Coronary artery (tissue), 2 donors: ENCODE measurements at regions not wholly inside any gene's neighbourhood (a gene's known extent, or its start where the extent isn't known, plus 50 kb on each side); places are given as distances from the start of the nearest gene placed in this dataset.

ENCODE experiments used
- DNase-seq: peaks from one replicate; pipeline ENCODE4 v3.0.0-alpha.2; 2017; ENCODE audit warnings: low spot score
- H3K27ac ChIP-seq, 2 donors: fragments of 200-600 bp; sonication (generic); one replicate each; pipeline ENCODE4 v1.5.1; 2016 to 2019
- H3K4me3 ChIP-seq: fragments of 200-600 bp; sonication (generic); 2 replicates; pipeline ENCODE4 v1.5.1; 2016; ENCODE audit warnings: mild to moderate bottlenecking, moderate library complexity
- CTCF ChIP-seq: fragments of 200-600 bp; sonication (generic); IDR thresholded peaks from one replicate; pipeline ENCODE4 v1.5.1; 2019; ENCODE audit warnings: antibody characterized with exemption

DNA sequence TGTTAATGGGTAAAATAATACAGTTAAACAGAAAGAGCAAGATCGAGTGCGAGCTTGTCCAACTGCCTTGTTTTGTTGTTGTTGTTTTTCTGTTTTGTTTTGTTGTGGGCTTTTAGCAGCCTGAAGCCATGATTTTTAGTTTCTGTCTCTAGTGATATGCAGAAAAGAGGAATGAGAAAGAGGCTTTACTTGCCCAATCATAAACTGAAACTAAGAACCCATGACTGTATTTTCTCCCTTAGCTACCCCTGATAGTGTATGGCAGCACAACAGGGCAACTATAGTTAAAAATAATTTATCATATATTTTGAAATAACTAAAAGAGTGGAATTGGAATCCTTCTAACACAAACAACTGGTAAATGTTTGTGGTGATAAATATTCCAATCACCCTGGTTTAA, 493.9 kb downstream of the GLRX3 start:
- no peak for DNase-seq
- TF ChIP-seq CTCF: no peak

DNA sequence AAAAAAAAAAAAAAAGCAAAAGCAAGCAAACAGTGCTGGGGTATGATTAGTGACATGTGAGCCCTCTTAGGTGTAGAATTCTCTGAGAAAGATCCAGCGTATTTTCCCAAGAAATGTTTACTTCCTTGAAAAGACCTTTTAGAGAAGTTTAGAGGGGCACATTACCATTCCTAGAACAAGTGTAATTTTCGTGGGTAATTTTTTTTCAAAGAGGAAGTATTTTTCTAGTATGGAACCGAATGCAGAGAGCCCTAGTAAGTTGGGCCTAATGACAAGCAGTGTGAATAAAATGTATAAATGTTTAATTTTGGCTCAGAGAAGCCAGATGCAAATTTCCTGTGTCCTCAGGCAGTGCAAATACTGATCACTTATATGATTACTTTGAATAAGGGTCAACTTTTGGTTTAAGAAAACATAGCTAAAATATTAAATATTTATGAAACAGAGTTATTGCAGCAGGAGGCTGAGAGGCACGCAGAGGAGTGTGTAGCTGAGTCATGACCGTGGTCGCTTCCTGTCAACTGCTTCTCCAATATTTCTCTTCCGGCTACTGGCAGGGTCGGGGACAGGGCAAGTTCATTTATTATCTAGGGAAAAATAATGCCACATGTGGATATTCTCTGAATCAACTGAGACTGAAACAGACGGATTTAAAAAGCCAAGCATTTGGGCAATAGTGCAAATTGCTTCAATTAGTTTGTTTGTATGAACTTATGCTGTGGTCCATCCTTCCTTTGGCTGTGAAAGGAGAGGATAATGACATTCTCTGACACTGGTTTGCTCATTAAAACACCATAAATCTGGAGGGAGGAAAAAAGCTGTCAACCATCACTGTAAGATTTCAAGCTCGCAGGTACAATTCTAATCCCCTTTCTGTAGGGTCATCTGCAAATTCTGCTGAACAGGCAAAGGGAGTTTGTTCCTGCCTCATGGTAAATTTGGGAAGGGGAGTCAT, 495.2 kb downstream of the GLRX3 start:
- no peak for DNase-seq
- TF ChIP-seq CTCF: no peak
- H3K27ac ChIP-seq: no peak overlapping the region
- no peak overlapping the region for H3K4me3 ChIP-seq

More for the DNA sequence above, 493.9 kb downstream of the GLRX3 start:
- Histone ChIP-seq H3K4me3 (no peak overlapping the region), H3K27ac (no peak overlapping the region)

GRCh38 chr10:130634816-130635215, 498.6 kb downstream of the GLRX3 start:
- Histone ChIP-seq H3K4me3 (no peak overlapping the region), H3K27ac (no peak overlapping the region)
- no peak for TF ChIP-seq CTCF
- DNase-seq: no peak

DNA sequence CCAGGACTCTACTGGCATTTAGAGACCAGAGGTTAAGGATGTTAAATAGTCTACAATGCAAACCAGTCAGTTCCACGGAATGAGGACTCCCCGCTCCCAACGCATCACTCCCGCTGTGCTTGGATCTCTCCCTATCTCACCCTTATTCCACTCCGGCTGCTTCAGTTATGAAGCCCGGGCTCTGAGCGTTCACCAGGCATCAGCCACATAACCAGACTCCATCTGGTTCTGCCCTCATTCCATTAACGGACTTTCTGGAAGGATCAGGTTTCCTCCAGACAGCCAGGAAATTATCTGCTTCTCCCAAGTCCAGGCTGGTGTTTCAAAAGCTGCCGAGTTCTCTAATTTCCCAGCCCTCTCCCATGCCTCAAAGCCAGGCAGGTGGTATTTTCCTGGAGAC, 499.3 kb downstream of the GLRX3 start:
- H3K4me3 ChIP-seq: no peak overlapping the region
- no peak overlapping the region for H3K27ac ChIP-seq
- DNase-seq: no peak
- no peak for TF ChIP-seq CTCF

DNA sequence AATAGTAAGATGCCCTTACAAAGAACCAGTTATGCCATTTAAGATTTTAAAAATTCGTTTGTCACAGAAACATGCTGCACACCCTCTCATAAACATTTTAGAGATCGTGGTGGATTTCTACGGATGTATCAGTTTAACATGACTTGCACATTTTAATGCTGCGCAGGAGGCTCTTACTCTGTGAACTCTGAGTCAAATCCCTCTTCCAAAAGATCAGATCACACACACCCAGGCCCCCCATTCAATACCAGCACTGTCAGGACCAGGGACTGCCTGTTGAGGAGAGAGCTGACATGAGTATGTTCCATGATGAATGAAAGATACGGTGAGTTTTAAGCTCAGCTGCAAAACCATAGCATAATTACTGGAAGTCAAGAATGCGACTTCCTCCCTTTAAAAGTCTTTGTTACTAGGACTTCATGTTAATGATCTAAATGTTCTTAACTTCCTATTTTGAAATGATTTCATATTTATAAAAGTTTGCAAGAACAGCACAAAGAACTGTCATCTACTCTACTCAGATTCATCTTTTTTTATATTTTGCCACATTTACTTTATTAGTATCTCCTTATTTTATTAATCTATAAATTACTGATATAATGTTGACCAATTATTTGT, 500.2 kb downstream of the GLRX3 start:
- no peak overlapping the region for H3K27ac ChIP-seq
- no peak for DNase-seq
- no peak for TF ChIP-seq CTCF
- no peak overlapping the region for H3K4me3 ChIP-seq

DNA sequence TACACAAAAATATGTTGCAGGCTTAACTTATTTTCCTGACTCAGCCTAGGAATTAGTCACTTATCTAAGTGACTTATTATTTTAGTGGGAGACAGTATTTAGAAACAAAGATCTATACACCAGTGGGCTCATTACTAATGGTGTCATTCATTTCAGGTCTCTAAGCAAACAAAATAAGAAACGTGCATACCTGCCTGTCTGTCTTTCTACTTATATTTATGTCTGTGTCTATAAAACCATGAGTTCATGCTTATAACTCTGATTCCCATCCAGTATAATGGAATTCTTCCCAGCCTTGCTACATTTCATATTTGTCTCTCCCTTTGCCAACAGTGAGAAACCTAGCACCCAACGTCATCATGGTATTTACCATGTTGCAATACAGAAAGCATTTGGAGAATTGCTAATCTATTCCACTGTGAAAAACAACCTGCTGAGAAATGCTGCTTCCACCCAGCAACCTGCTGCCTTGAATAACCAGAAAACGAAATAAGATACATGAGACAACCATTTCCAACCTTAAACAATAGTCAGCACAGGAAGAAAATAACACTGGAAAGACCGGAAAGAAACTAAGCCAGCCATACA, 501.0 kb downstream of the GLRX3 start:
- H3K4me3 ChIP-seq: no peak overlapping the region
- H3K27ac ChIP-seq: no peak overlapping the region
- no peak for DNase-seq
- TF ChIP-seq CTCF: no peak
